HEK293 (cell line): ENCODE measurements at regions not wholly inside any gene's neighbourhood (a gene's known extent, or its start where the extent isn't known, plus 50 kb on each side); places are given as distances from the start of the nearest gene placed in this dataset.

Source experiments
- CTCF ChIA-PET: fragments of 350-600 bp; formaldehyde crosslinking; extraction: SDS; loops from one replicate; lab custom pipeline; 2021; ENCODE audit warnings: antibody characterized with exemption; lab: Yijun Ruan, JAX
- POLR2A ChIA-PET: fragments of 300-600 bp; formaldehyde crosslinking; extraction: SDS; loops from one replicate; lab custom pipeline; 2020; ENCODE audit warnings: antibody characterized with exemption, inconsistent platforms; lab: Yijun Ruan, JAX
- H3K27ac ChIP-seq: fragments of 200-500 bp; sonication (Bioruptor generic); 2 replicates; pipeline ENCODE4 v1.5.1; 2014; ENCODE audit warnings: low read depth, low read length, control low read depth, inconsistent platforms; ENCODE audit errors: extremely low read depth
- H3K36me3 ChIP-seq, 2 experiments: fragments of 200-500 bp in 1 of 2; sonication (Bioruptor generic) in 1 of 2; 1 replicate in 1 of 2; 2 replicates in 1 of 2; pipeline ENCODE4 v1.5.1; 2014 to 2017; ENCODE audit warnings: inconsistent platforms in 2 of 2, low read length in 2 of 2; ENCODE audit not compliant: control insufficient read depth in 2 of 2, insufficient read depth in 1 of 2
- H3K4me1 ChIP-seq: fragments of 200-500 bp; sonication (Bioruptor generic); 2 replicates; pipeline ENCODE4 v1.5.1; 2014; ENCODE audit warnings: mild to moderate bottlenecking, low read length, inconsistent platforms; ENCODE audit not compliant: control insufficient read depth, insufficient read depth
- H3K4me3 ChIP-seq: 2 replicates; pipeline ENCODE4 v1.5.1; 2011; ENCODE audit warnings: low read depth, mild to moderate bottlenecking, control low read depth, low read length, moderate library complexity
- H3K9me3 ChIP-seq: fragments of 200-500 bp; sonication (Bioruptor generic); 2 replicates; pipeline ENCODE4 v1.5.1; 2014; ENCODE audit warnings: low read depth, low read length, inconsistent platforms; ENCODE audit not compliant: control insufficient read depth, insufficient read depth
- HOXA7 ChIP-seq: sonication (generic); formaldehyde crosslinking; IDR thresholded peaks from 2 replicates; pipeline ENCODE4 v1.8.1; 2022; ENCODE audit warnings: missing genetic modification reagents, borderline replicate concordance
- HOXD13 ChIP-seq: sonication (generic); formaldehyde crosslinking; IDR thresholded peaks from 2 replicates; pipeline ENCODE4 v1.8.0; 2022; ENCODE audit warnings: missing genetic modification reagents, borderline replicate concordance
- PATZ1 ChIP-seq: fragments of 450-650 bp; formaldehyde crosslinking; IDR thresholded peaks from 2 replicates; pipeline ENCODE4 v1.5.1; 2016; ENCODE audit warnings: missing biosample characterization, missing genetic modification characterization
- PBX3 ChIP-seq: sonication (generic); formaldehyde crosslinking; IDR thresholded peaks from 2 replicates; pipeline ENCODE4 v1.8.1; 2022; ENCODE audit warnings: mild to moderate bottlenecking, moderate library complexity, missing genetic modification reagents
- PRDM10 ChIP-seq: fragments of 450-650 bp; formaldehyde crosslinking; IDR thresholded peaks from 2 replicates; pipeline ENCODE4 v1.5.1; 2016; ENCODE audit warnings: missing biosample characterization, missing genetic modification characterization
- ZBTB6 ChIP-seq: fragments of 450-650 bp; formaldehyde crosslinking; IDR thresholded peaks from 2 replicates; pipeline ENCODE4 v1.5.1; 2017; ENCODE audit warnings: missing biosample characterization, missing genetic modification characterization
- ZBTB8A ChIP-seq: fragments of 450-650 bp; formaldehyde crosslinking; IDR thresholded peaks from 2 replicates; pipeline ENCODE4 v1.5.1; 2016; ENCODE audit warnings: missing biosample characterization, missing genetic modification characterization
- ZNF133 ChIP-seq: fragments of 450-650 bp; formaldehyde crosslinking; IDR thresholded peaks from 2 replicates; pipeline ENCODE4 v1.5.1; 2016; ENCODE audit warnings: missing biosample characterization, missing genetic modification characterization
- ZNF18 ChIP-seq: fragments of 450-650 bp; formaldehyde crosslinking; IDR thresholded peaks from 2 replicates; pipeline ENCODE4 v1.5.1; 2016; ENCODE audit warnings: missing biosample characterization, missing genetic modification characterization
- ZNF19 ChIP-seq: fragments of 450-650 bp; formaldehyde crosslinking; IDR thresholded peaks from 2 replicates; pipeline ENCODE4; 2016; ENCODE audit warnings: missing biosample characterization, missing genetic modification characterization, low read depth
- ZNF2 ChIP-seq: fragments of 450-650 bp; formaldehyde crosslinking; IDR thresholded peaks from 2 replicates; pipeline ENCODE4 v1.5.1; 2016; ENCODE audit warnings: missing biosample characterization, missing genetic modification characterization
- ZNF223 ChIP-seq: fragments of 450-650 bp; formaldehyde crosslinking; IDR thresholded peaks from 2 replicates; pipeline ENCODE4 v1.5.1; 2016; ENCODE audit warnings: missing biosample characterization, missing genetic modification characterization
- ZNF391 ChIP-seq: fragments of 450-650 bp; formaldehyde crosslinking; IDR thresholded peaks from 2 replicates; pipeline ENCODE4 v1.5.1; 2016; ENCODE audit warnings: low read depth, missing biosample characterization, missing genetic modification characterization, borderline replicate concordance
- ZNF398 ChIP-seq: fragments of 450-650 bp; formaldehyde crosslinking; IDR thresholded peaks from 2 replicates; pipeline ENCODE4 v1.5.1; 2017; ENCODE audit warnings: missing biosample characterization, missing genetic modification characterization
- ZNF544 ChIP-seq: fragments of 450-650 bp; formaldehyde crosslinking; IDR thresholded peaks from 2 replicates; pipeline ENCODE4 v1.5.0; 2017; ENCODE audit warnings: missing biosample characterization, missing genetic modification characterization
- ZNF670 ChIP-seq: fragments of 450-650 bp; formaldehyde crosslinking; IDR thresholded peaks from 2 replicates; pipeline ENCODE4 v1.5.1; 2016; ENCODE audit warnings: missing biosample characterization, missing genetic modification characterization, low read depth
- ZNF830 ChIP-seq: fragments of 450-650 bp; IDR thresholded peaks from 2 replicates; pipeline ENCODE4 v1.5.0; 2018; ENCODE audit warnings: missing biosample characterization, missing genetic modification characterization, low read depth, mild to moderate bottlenecking, moderate library complexity
- ZSCAN23 ChIP-seq: fragments of 450-650 bp; formaldehyde crosslinking; IDR thresholded peaks from 2 replicates; pipeline ENCODE4 v1.5.1; 2016; ENCODE audit warnings: missing biosample characterization, missing genetic modification characterization
- ZSCAN5A ChIP-seq: fragments of 450-650 bp; formaldehyde crosslinking; IDR thresholded peaks from 2 replicates; pipeline ENCODE4 v1.5.1; 2016; ENCODE audit warnings: missing biosample characterization, missing genetic modification characterization

- H3K4me3 ChIP-seq: no peak overlapping the region
- H3K4me1 ChIP-seq: no peaks in the 10 kb centered on the region
- H3K36me3 ChIP-seq: no peaks in the 10 kb centered on the region
- TF ChIP-seq HOXA7 (no peak), ZNF19 (tag by site-specific recombination) (no peak), ZBTB8A (no peak), ZBTB6 (tag by site-specific recombination) (no peak), ZNF2 (tag by site-specific recombination) (no peak), PATZ1 (tag by site-specific recombination) (no peak), ZSCAN5A (tag by site-specific recombination) (no peak), HOXD13 (CRISPR knock-in tag) (no peak), ZNF391 (tag by site-specific recombination) (no peak), ZNF670 (no peak), ZNF133 (no peak), ZNF18 (tag by site-specific recombination) (no peak), ZNF830 (tag by site-specific recombination) (no peak), ZSCAN23 (no peak), ZNF398 (tag by site-specific recombination) (no peak), PRDM10 (no peak), ZNF223 (tag by site-specific recombination) (no peak), ZNF544 (tag by site-specific recombination) (no peak), PBX3 (CRISPR knock-in tag) (no peak)
- ChIA-PET POLR2A (no interaction called here), CTCF (no interaction called here)
- no peaks in the 10 kb centered on the region for H3K9me3 ChIP-seq
- H3K27ac ChIP-seq: no peak overlapping the region
Observed at GRCh38 chr10:10776363-10776762, 241.3 kb upstream of the CELF2 start.
